Epithelial cell of esophagus (primary cell): ENCODE measurements at regions not wholly inside any gene's neighbourhood (a gene's known extent, or its start where the extent isn't known, plus 50 kb on each side); places are given as distances from the start of the nearest gene placed in this dataset.
A peak's percentile ranks its signal among the peaks of the same experiment; 100 is the strongest.

ENCODE experiments used
- DNase-seq: peaks from one replicate; pipeline ENCODE4 v3.0.0; 2010; ENCODE audit warnings: low read depth
- H3K4me3 ChIP-seq: 2 replicates; pipeline ENCODE4 v1.5.1; 2011; ENCODE audit warnings: mild to moderate bottlenecking, low read length, control low read depth
- CTCF ChIP-seq: IDR thresholded peaks from 2 replicates; pipeline ENCODE4 v1.5.1; 2011; ENCODE audit warnings: low read depth, mild to moderate bottlenecking, low read length, control low read depth, inconsistent platforms; ENCODE audit not compliant: insufficient read depth; ENCODE audit errors: missing control alignments

- DNase-seq = no peak
- no peak for TF ChIP-seq CTCF
Observed at GRCh38 chr10:111472445-111472844, 395.6 kb downstream of the ADRA2A start.

GRCh38 chr10:111473361-111473760 is 396.5 kb downstream of the ADRA2A start:
- DNase-seq = peak; percentile 86
- no peak for TF ChIP-seq CTCF
- H3K4me3 ChIP-seq = no peak overlapping the region

More at GRCh38 chr10:111472445-111472844, 395.6 kb downstream of the ADRA2A start:
- no peak overlapping the region for H3K4me3 ChIP-seq

GRCh38 chr10:111474786-111475185 is 398.0 kb downstream of the ADRA2A start:
- TF ChIP-seq CTCF = no peak
- DNase-seq = no peak
- H3K4me3 ChIP-seq = no peak overlapping the region

- no peak for TF ChIP-seq CTCF
- no peak overlapping the region for H3K4me3 ChIP-seq
- peak; percentile 52 for DNase-seq
Observed at GRCh38 chr10:111475720-111476119, 398.9 kb downstream of the ADRA2A start.

GRCh38 chr10:111478651-111479050 is 401.8 kb downstream of the ADRA2A start:
- H3K4me3 ChIP-seq = no peak overlapping the region
- TF ChIP-seq CTCF = no peak
- no peak for DNase-seq

GRCh38 chr10:111479966-111480365 is 403.1 kb downstream of the ADRA2A start:
- peak; percentile 59 for DNase-seq
- TF ChIP-seq CTCF = no peak

GRCh38 chr10:111481261-111481826 is 404.5 kb downstream of the ADRA2A start:
- peak; percentile 46 for DNase-seq
- no peak for TF ChIP-seq CTCF
- H3K4me3 ChIP-seq = no peak overlapping the region

More at GRCh38 chr10:111479966-111480365, 403.1 kb downstream of the ADRA2A start:
- H3K4me3 ChIP-seq = no peak overlapping the region
